ENCODE measurements at regions not wholly inside any gene's neighbourhood (a gene's known extent, or its start where the extent isn't known, plus 50 kb on each side); places are given as distances from the start of the nearest gene placed in this dataset.

DNA sequence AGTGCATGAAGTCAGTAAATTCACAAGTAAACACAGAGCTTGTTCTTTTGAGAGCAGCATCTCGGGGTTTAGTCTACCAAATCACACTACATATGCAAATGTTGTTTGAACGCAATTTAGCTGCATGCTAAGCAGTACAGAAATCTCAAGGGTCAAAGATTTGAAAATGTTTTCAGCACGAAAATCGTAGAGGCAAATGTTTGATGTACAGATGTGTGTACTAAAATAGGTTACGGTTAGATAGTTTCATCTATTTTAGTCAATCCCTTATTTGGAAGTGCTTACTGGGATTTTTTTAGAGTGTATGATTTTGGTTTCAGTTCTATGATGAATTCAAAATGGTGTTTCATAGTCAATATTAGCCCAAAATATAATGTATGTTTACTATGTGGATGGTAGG is 1928.2 kb upstream of the TENM3 start:
- Mint-ChIP-seq H3K27ac (ENCODE audit: low read depth, unreplicated experiment) (no peak overlapping the region), H3K4me3 (ENCODE audit: unreplicated experiment) (no peak overlapping the region), H3K36me3 (ENCODE audit: insufficient read depth, unreplicated experiment) (no peaks in the 10 kb centered on the region), H3K27me3 (ENCODE audit: insufficient read depth, unreplicated experiment) (no peaks in the 10 kb centered on the region), H3K4me1 (ENCODE audit: insufficient read depth, unreplicated experiment) (no peaks in the 10 kb centered on the region), H3K9me3 (ENCODE audit: unreplicated experiment) (no peaks in the 10 kb centered on the region)
- CTCF ChIA-PET, result interaction anchor here (1.3 kb wide), 1 partner anchor 134 kb away, joined by 3 read pairs; no protein-coding TSS in a partner anchor
- POLR2A ChIA-PET, result no interaction called here
- TF ChIP-seq, protein P1, sequence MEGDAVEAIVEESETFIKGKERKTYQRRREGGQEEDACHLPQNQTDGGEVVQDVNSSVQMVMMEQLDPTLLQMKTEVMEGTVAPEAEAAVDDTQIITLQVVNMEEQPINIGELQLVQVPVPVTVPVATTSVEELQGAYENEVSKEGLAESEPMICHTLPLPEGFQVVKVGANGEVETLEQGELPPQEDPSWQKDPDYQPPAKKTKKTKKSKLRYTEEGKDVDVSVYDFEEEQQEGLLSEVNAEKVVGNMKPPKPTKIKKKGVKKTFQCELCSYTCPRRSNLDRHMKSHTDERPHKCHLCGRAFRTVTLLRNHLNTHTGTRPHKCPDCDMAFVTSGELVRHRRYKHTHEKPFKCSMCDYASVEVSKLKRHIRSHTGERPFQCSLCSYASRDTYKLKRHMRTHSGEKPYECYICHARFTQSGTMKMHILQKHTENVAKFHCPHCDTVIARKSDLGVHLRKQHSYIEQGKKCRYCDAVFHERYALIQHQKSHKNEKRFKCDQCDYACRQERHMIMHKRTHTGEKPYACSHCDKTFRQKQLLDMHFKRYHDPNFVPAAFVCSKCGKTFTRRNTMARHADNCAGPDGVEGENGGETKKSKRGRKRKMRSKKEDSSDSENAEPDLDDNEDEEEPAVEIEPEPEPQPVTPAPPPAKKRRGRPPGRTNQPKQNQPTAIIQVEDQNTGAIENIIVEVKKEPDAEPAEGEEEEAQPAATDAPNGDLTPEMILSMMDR (IDR thresholded peaks at IDR 0.05; ENCODE audit: unreplicated experiment), result no peak
- intact Hi-C loops (cut with micrococcal nuclease), result no loop called here
- BruUV-seq (replicated peaks), result no TSS peak
- DNase-seq (ENCODE audit: unreplicated experiment), result no peak

DNA sequence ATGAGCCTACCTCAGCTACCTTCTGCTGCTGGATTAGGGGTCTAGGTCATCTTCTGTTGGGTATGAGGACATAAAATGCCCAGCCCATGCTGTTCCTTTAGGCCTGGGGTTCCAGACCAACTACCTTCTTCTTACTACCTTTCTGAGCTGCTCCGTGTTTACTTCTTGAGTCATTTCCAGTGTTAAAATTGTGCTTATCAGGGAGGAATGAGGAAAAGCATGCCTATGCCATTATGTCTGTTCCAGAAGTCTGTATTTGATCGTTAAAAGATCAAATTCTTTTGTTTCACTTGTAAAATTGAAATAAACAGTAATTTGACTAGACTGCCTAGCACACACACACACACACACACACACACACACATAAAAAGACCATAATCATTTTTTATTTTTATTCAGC is 1912.7 kb upstream of the TENM3 start:
- TF ChIP-seq, protein P1 (IDR thresholded peaks at IDR 0.05; ENCODE audit: unreplicated experiment), result no peak
- H3K4me1 Mint-ChIP-seq (ENCODE audit: insufficient read depth, unreplicated experiment), result peaks cover 6% of the 10 kb centered on the region
- no peak overlapping the region for H3K27ac Mint-ChIP-seq (ENCODE audit: low read depth, unreplicated experiment)
- no peaks in the 10 kb centered on the region for H3K9me3 Mint-ChIP-seq (ENCODE audit: unreplicated experiment)
- intact Hi-C loops (cut with micrococcal nuclease), result no loop called here
- no peak overlapping the region for H3K4me3 Mint-ChIP-seq (ENCODE audit: unreplicated experiment)
- H3K27me3 Mint-ChIP-seq (ENCODE audit: insufficient read depth, unreplicated experiment), result no peaks in the 10 kb centered on the region
- no TSS peak for BruUV-seq (replicated peaks)
- POLR2A ChIA-PET, result no interaction called here
- no peak for DNase-seq (ENCODE audit: unreplicated experiment)
- no peaks in the 10 kb centered on the region for H3K36me3 Mint-ChIP-seq (ENCODE audit: insufficient read depth, unreplicated experiment)
- CTCF ChIA-PET, result no interaction called here

DNA sequence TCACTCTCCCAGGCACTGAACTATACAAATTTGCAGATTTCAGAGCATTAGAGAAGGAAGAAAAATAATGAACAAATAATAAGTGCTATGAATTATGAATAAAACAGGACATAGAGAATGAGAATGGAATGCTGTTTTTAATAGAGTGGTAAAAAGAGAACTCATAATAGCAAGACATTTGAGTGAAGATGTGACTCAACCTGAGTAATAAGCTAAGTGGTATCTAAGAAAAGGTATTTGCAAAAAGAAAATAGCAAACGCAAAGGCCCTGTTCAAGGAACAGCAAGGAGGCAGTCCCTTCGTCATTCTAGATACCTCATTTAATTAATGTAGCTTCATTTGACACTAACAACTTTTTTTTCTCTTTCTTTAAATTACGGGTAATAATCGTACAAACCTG is 1910.0 kb upstream of the TENM3 start:
- Mint-ChIP-seq H3K4me1 (ENCODE audit: insufficient read depth, unreplicated experiment) (peaks cover 6% of the 10 kb centered on the region), H3K27ac (ENCODE audit: low read depth, unreplicated experiment) (no peak overlapping the region), H3K9me3 (ENCODE audit: unreplicated experiment) (no peaks in the 10 kb centered on the region), H3K36me3 (ENCODE audit: insufficient read depth, unreplicated experiment) (no peaks in the 10 kb centered on the region), H3K4me3 (ENCODE audit: unreplicated experiment) (no peak overlapping the region), H3K27me3 (ENCODE audit: insufficient read depth, unreplicated experiment) (no peaks in the 10 kb centered on the region)
- no TSS peak for BruUV-seq (replicated peaks)
- ChIA-PET POLR2A (no interaction called here), CTCF (no interaction called here)
- no peak for DNase-seq (ENCODE audit: unreplicated experiment)
- TF ChIP-seq, protein P1 (IDR thresholded peaks at IDR 0.05; ENCODE audit: unreplicated experiment), result no peak
- intact Hi-C loops (cut with micrococcal nuclease), result no loop called here

DNA sequence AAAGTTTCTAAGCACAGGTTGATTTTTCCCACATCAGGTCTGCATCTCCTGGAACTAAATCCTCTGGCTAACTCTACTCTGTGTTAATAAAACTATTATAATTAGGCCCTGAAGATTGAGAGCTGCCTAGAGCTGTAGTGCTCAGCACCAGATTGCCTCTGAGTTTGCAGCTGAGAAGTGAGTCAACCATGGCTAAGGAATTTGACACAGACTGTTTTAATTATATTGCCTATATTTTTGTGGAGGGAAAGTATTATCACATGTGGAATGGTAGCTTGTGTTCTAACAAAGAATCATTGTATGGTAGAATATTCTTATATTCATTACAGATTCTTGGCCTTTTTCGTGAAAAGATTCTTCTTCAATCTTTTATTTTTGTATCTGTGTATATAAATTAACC is 1907.6 kb upstream of the TENM3 start:
- H3K36me3 Mint-ChIP-seq (ENCODE audit: insufficient read depth, unreplicated experiment), result no peaks in the 10 kb centered on the region
- TF ChIP-seq, protein P1 (IDR thresholded peaks at IDR 0.05; ENCODE audit: unreplicated experiment), result no peak
- intact Hi-C loops (cut with micrococcal nuclease), result no loop called here
- POLR2A ChIA-PET, result no interaction called here
- CTCF ChIA-PET, result no interaction called here
- H3K27me3 Mint-ChIP-seq (ENCODE audit: insufficient read depth, unreplicated experiment), result no peaks in the 10 kb centered on the region
- H3K27ac Mint-ChIP-seq (ENCODE audit: low read depth, unreplicated experiment), result no peak overlapping the region
- no peak for DNase-seq (ENCODE audit: unreplicated experiment)
- H3K9me3 Mint-ChIP-seq (ENCODE audit: unreplicated experiment), result no peaks in the 10 kb centered on the region
- H3K4me3 Mint-ChIP-seq (ENCODE audit: unreplicated experiment), result no peak overlapping the region
- BruUV-seq (replicated peaks), result no TSS peak
- peaks cover 6% of the 10 kb centered on the region for H3K4me1 Mint-ChIP-seq (ENCODE audit: insufficient read depth, unreplicated experiment)
